Skeletal muscle tissue (tissue), 3 donors: ENCODE measurements at regions not wholly inside any gene's neighbourhood (a gene's known extent, or its start where the extent isn't known, plus 50 kb on each side); places are given as distances from the start of the nearest gene placed in this dataset.

Source experiments
- H3K27ac ChIP-seq: one replicate; pipeline ENCODE4 v1.7.0; 2013; ENCODE audit warnings: mild to moderate bottlenecking, low read depth, low read length, inconsistent platforms
- H3K27me3 ChIP-seq, 3 donors: one replicate each; pipeline ENCODE4 v1.7.0; 2013; ENCODE audit warnings: low read length in 3 of 3; ENCODE audit not compliant: control insufficient read depth in 3 of 3, insufficient read depth in 3 of 3
- H3K36me3 ChIP-seq, 3 donors: one replicate each; pipeline ENCODE4 v1.7.0; 2013; ENCODE audit warnings: low read length in 3 of 3; ENCODE audit not compliant: control insufficient read depth in 3 of 3, insufficient read depth in 3 of 3
- H3K4me1 ChIP-seq, 3 donors: one replicate each; pipeline ENCODE4 v1.7.0; 2013; ENCODE audit warnings: low read length in 3 of 3, mild to moderate bottlenecking in 3 of 3; ENCODE audit not compliant: control insufficient read depth in 3 of 3, insufficient read depth in 3 of 3
- H3K4me3 ChIP-seq, 3 donors: one replicate each; pipeline ENCODE4 v1.7.0; 2013; ENCODE audit warnings: low read length in 3 of 3
- H3K9ac ChIP-seq, 3 donors: one replicate each; pipeline ENCODE4 v1.7.0; 2013; ENCODE audit warnings: low read length in 3 of 3, mild to moderate bottlenecking in 3 of 3, moderate library complexity in 2 of 3, low read depth in 1 of 3
- H3K9me3 ChIP-seq, 3 donors: one replicate each; pipeline ENCODE4 v1.7.0; 2013; ENCODE audit warnings: low read length in 3 of 3; ENCODE audit not compliant: control insufficient read depth in 3 of 3
- donor health status: Osteomylitis.

DNA sequence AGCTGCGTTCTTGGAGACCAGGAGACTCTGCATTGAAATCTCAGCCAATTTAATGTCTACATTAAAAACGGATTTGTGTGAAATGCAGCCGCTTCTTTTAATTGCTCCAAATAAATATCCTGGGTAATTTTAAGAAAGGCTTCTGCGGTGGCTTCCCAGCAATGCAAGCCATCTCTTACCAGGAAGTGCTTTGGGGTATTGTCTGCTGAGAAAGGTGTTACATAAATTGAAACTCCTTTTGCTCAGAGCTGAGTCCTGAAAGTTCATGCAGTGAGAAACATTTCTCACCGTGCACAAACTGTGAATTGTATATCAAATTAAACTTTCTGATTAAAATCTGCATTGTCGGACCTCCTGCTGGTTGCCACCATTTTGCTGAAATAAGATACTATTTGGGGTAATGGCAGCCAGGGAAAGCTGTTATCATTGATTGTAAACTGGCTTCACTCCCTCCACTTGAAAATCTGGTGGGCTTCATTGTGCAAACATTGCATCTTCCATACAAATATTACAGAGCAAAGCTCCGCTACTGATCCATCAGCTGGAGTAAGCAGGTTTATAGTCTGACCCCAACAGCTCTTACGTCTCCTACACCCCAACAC is 59.5 kb downstream of the ZIC5 start:
- no peak overlapping the region for H3K27ac ChIP-seq
- no peaks in the 10 kb centered on the region for H3K36me3 ChIP-seq
- H3K27me3 ChIP-seq = peaks cover 30 to 55% (median 50%) of the 10 kb centered on the region in 3 donors
- H3K4me3 ChIP-seq = no peak overlapping the region
- no peak overlapping the region for H3K9ac ChIP-seq
- no peaks in the 10 kb centered on the region for H3K4me1 ChIP-seq
- H3K9me3 ChIP-seq = no peaks in the 10 kb centered on the region

GRCh38 chr13:99911069-99911964 is 60.2 kb downstream of the ZIC5 start:
- H3K27me3 ChIP-seq = peaks cover 32 to 55% (median 53%) of the 10 kb centered on the region in 3 donors
- H3K27ac ChIP-seq = no peak overlapping the region
- no peaks in the 10 kb centered on the region for H3K4me1 ChIP-seq
- no peaks in the 10 kb centered on the region for H3K36me3 ChIP-seq
- no peak overlapping the region for H3K9ac ChIP-seq
- no peaks in the 10 kb centered on the region for H3K9me3 ChIP-seq
- H3K4me3 ChIP-seq = no peak overlapping the region

DNA sequence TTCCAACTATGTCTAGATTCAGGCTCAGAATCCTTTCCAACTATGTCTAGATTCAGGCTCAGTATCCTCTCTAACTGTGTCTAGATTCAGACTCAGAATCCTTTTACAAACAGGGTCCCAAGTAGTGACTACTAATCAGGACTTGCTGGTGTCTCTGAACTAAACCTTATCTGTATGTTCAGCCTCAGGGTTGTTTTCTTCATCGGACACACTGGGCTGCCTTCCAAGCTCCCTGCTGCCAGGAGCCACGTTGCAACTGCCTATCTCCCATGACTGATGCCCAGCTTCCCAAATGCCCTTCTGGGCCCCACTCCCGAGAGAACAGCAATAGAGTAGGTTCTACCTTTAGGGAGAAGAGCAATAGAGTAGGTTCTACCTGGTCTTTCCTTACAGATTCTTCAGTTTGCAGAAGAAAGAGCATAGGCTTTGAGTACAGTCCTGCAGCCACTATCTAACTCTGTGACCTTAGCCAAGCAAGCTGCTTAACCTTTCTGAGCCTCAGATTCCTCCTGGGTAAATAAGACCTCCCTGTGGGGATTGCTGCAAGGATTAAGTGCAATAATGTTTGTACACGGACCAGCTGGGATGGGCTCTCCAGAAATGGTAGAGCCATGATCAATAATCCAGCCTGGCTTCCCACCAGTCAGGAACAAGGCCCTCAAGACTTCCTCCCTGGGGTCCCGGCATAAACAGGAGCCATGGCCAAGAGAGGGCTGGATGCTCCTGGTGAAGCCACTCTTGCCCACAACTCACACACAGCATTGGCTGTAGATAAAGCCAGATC is 61.5 kb downstream of the ZIC5 start:
- Histone ChIP-seq H3K9me3 (no peaks in the 10 kb centered on the region), H3K27ac (no peak overlapping the region), H3K4me1 (no peaks in the 10 kb centered on the region), H3K9ac (no peak overlapping the region), H3K27me3 (peaks cover 34 to 51% (median 49%) of the 10 kb centered on the region in 3 donors), H3K4me3 (no peak overlapping the region), H3K36me3 (no peaks in the 10 kb centered on the region)

DNA sequence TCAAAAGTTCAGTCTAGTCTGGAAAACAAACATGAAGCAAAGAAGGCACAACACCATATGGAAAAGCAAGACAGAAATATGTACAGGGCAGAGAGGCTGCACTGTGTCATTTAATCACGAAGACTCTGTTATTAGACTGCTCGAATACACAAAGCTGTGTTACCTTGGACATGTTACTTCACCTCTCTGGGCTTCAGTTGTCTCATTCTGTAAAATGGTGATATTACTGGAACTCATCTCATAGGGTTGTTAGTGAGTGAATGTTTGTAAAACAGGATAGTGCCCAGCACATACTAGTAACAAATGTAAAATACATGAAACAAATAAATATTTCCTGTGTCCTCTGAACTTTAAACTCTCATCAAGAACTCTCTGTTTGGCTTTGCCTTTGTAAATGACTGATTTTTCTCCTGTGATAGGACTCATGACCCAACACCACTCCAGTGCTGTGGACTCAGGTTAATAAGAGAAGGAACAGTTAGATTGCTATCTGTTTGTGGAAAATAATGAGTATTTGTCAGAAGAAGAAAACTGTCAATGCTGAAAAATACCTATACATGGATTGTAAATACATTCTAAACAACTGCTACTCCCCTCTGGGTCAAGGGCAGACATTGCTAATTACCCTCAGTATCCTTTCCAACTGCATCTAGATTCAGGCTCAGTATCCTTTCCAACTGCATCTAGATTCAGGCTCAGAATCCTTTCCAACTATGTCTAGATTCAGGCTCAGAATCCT is 62.3 kb downstream of the ZIC5 start:
- Histone ChIP-seq H3K4me3 (no peak overlapping the region), H3K9ac (no peak overlapping the region), H3K27ac (no peak overlapping the region), H3K9me3 (no peaks in the 10 kb centered on the region), H3K4me1 (no peaks in the 10 kb centered on the region), H3K27me3 (peaks cover 32 to 52% (median 46%) of the 10 kb centered on the region in 3 donors), H3K36me3 (no peaks in the 10 kb centered on the region)

DNA sequence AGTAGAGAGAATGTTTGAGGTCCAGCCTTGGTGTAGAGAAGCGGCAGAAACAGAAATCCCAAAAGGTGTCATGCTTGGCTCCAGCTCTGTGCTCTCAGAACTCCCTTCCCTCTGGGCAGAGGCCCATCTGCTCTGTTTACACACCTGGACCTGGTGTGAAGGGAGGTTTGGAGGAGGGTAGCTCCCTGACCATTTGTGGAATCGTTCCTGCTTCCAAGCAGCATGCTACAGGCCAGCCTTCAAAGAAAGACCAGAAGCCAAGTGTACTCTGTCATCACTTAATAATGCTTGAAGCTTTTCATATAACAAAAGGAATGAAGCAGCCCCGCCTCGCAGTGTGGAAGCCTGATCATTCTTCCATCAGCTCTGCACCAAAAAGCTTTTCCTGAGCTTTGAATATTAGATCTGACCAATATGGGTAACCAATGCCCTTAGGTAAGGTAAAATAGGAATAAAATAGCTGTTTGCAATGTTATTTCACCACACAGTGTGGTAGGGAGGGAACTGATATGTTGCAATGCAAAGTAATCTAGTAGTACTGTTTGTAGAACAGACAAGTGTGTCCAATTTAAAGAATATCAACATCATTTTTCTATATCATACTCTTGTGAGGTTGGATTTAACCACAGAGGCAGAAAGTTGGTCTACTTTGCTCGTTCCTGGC is 63.3 kb downstream of the ZIC5 start:
- H3K4me1 ChIP-seq = no peaks in the 10 kb centered on the region
- no peaks in the 10 kb centered on the region for H3K36me3 ChIP-seq
- no peak overlapping the region for H3K27ac ChIP-seq
- no peak overlapping the region for H3K9ac ChIP-seq
- no peak overlapping the region for H3K4me3 ChIP-seq
- no peaks in the 10 kb centered on the region for H3K9me3 ChIP-seq
- H3K27me3 ChIP-seq = peaks cover 32 to 48% (median 44%) of the 10 kb centered on the region in 3 donors

GRCh38 chr13:99907627-99908026 is 63.9 kb downstream of the ZIC5 start:
- no peak overlapping the region for H3K27ac ChIP-seq
- H3K27me3 ChIP-seq = peaks cover 35 to 49% (median 40%) of the 10 kb centered on the region in 3 donors
- H3K4me3 ChIP-seq = no peak overlapping the region
- no peaks in the 10 kb centered on the region for H3K4me1 ChIP-seq
- H3K9ac ChIP-seq = no peak overlapping the region
- H3K36me3 ChIP-seq = no peaks in the 10 kb centered on the region
- H3K9me3 ChIP-seq = no peaks in the 10 kb centered on the region

DNA sequence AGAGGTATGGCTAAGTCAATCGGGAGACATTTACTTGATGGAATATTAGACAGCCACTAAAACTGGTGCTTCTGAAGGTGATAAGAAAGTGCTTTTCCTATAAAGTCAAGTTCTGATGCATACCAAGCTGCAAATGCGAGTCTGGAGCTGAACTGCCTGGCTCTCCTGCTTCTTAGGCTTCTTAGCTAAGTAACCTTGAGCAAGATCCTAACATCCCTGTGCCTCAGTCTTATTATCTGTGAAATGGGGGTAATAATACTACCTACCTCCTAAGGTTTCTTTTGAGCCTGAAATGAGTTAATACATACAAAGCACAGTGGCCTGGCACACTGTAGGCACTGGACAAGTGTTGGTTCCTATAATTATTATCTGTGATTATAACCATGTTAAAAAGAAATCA is 64.5 kb downstream of the ZIC5 start:
- H3K9me3 ChIP-seq = no peaks in the 10 kb centered on the region
- no peaks in the 10 kb centered on the region for H3K36me3 ChIP-seq
- H3K9ac ChIP-seq = no peak overlapping the region
- no peak overlapping the region for H3K4me3 ChIP-seq
- H3K27ac ChIP-seq = no peak overlapping the region
- peaks cover 35 to 49% (median 40%) of the 10 kb centered on the region in 3 donors for H3K27me3 ChIP-seq
- no peaks in the 10 kb centered on the region for H3K4me1 ChIP-seq

DNA sequence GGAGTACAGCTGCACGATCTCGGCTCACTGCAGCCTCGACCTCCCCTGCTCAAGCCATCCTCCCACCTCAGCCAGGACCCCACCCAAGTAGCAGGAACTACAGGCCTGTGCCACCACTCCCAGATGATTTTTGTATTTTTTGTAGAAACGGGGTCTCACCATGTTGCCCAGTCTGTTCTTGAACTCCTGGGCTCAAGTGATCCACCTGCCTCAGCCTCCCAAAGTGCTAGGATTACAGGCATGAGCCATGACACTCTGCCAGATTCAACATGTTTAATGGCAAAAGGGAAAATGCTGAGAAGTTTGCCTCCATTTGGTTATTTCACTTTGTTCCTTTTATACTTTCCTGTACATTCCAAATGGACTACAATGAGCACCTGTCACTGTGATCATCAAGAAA is 65.8 kb downstream of the ZIC5 start:
- Histone ChIP-seq H3K4me3 (no peak overlapping the region), H3K36me3 (no peaks in the 10 kb centered on the region), H3K9me3 (no peaks in the 10 kb centered on the region), H3K27ac (no peak overlapping the region), H3K9ac (no peak overlapping the region), H3K4me1 (no peaks in the 10 kb centered on the region), H3K27me3 (peaks cover 31 to 48% (median 37%) of the 10 kb centered on the region in 3 donors)

GRCh38 chr13:99905224-99905623 is 66.3 kb downstream of the ZIC5 start:
- Histone ChIP-seq H3K4me3 (no peak overlapping the region), H3K9me3 (no peaks in the 10 kb centered on the region), H3K9ac (no peak overlapping the region), H3K27ac (no peak overlapping the region), H3K4me1 (no peaks in the 10 kb centered on the region), H3K27me3 (peaks cover 36 to 50% (median 39%) of the 10 kb centered on the region in 3 donors), H3K36me3 (no peaks in the 10 kb centered on the region)
